Liver (tissue), 8 donors: ENCODE measurements at regions not wholly inside any gene's neighbourhood (a gene's known extent, or its start where the extent isn't known, plus 50 kb on each side); places are given as distances from the start of the nearest gene placed in this dataset.

Experiments used
- DNase-seq: peaks from one replicate; pipeline ENCODE4 v3.0.0-alpha.2; 2017; ENCODE audit warnings: low spot score
- H3K27ac ChIP-seq, 2 donors: one replicate each; pipeline ENCODE4 v1.7.0; 2013; ENCODE audit warnings: inconsistent platforms in 2 of 2, low read length in 2 of 2, control low read depth in 1 of 2, low read depth in 1 of 2, mild to moderate bottlenecking in 1 of 2
- H3K27me3 ChIP-seq, 4 donors: one replicate each; pipeline versions ENCODE4 v1.6.1 to v1.7.0; 2013; ENCODE audit warnings: low read length in 3 of 4, inconsistent platforms in 1 of 4, mild to moderate bottlenecking in 1 of 4, moderate library complexity in 1 of 4; ENCODE audit not compliant: control insufficient read depth in 4 of 4, insufficient read depth in 4 of 4
- H3K36me3 ChIP-seq, 4 donors: one replicate each; pipeline versions ENCODE4 v1.6.1 to v1.7.0; 2013; ENCODE audit warnings: low read length in 3 of 4, mild to moderate bottlenecking in 3 of 4, low read depth in 1 of 4, moderate library complexity in 1 of 4; ENCODE audit not compliant: control insufficient read depth in 4 of 4, insufficient read depth in 3 of 4
- H3K4me1 ChIP-seq, 4 donors: one replicate each; pipeline versions ENCODE4 v1.6.1 to v1.7.0; 2013; ENCODE audit warnings: low read length in 3 of 4, mild to moderate bottlenecking in 3 of 4, moderate library complexity in 1 of 4; ENCODE audit not compliant: control insufficient read depth in 4 of 4, insufficient read depth in 4 of 4
- H3K4me3 ChIP-seq, 3 donors: one replicate each; pipeline versions ENCODE4 v1.6.1 to v1.7.0; 2013; ENCODE audit warnings: low read length in 3 of 3, control low read depth in 1 of 3, low read depth in 1 of 3, mild to moderate bottlenecking in 1 of 3
- H3K9ac ChIP-seq, 2 donors: one replicate each; pipeline ENCODE4 v1.7.0; 2013; ENCODE audit warnings: low read length in 2 of 2, mild to moderate bottlenecking in 2 of 2, moderate library complexity in 2 of 2, control low read depth in 1 of 2, low read depth in 1 of 2
- H3K9me3 ChIP-seq, 4 donors: one replicate each; pipeline versions ENCODE4 v1.6.1 to v1.7.0; 2013; ENCODE audit warnings: low read length in 3 of 4; ENCODE audit not compliant: control insufficient read depth in 4 of 4
- ATF3 ChIP-seq: IDR thresholded peaks from 2 replicates; pipeline ENCODE4 v1.6.1; 2016; ENCODE audit warnings: antibody characterized with exemption
- EGR1 ChIP-seq, 2 donors: IDR thresholded peaks; 2 replicates each; pipeline ENCODE4 v1.6.1; 2016 to 2018; ENCODE audit warnings: antibody characterized with exemption in 2 of 2, low read depth in 2 of 2
- FOXA1 ChIP-seq: IDR thresholded peaks from 2 replicates; pipeline ENCODE4 v1.6.1; 2016; ENCODE audit warnings: antibody characterized with exemption
- FOXA2 ChIP-seq: IDR thresholded peaks from 2 replicates; pipeline ENCODE4 v1.6.1; 2016; ENCODE audit warnings: antibody characterized with exemption
- GABPA ChIP-seq, 2 donors: IDR thresholded peaks in 1 of 2; conservative IDR thresholded peaks in 1 of 2; 2 replicates each; pipeline ENCODE4 v1.6.1; 2016; ENCODE audit warnings: antibody characterized with exemption in 2 of 2, mild to moderate bottlenecking in 1 of 2, moderate library complexity in 1 of 2
- HNF4A ChIP-seq, 2 donors: conservative IDR thresholded peaks; 2 replicates each; pipeline ENCODE4 v1.6.1; 2016; ENCODE audit warnings: antibody characterized with exemption in 2 of 2, mild to moderate bottlenecking in 2 of 2
- HNF4G ChIP-seq: IDR thresholded peaks from 2 replicates; pipeline ENCODE4 v1.6.1; 2016; ENCODE audit warnings: antibody characterized with exemption
- JUND ChIP-seq, 2 donors: IDR thresholded peaks; 2 replicates each; pipeline ENCODE4 v1.6.1; 2016; ENCODE audit warnings: antibody characterized with exemption in 2 of 2
- NR2F2 ChIP-seq: IDR thresholded peaks from 2 replicates; pipeline ENCODE4 v1.6.1; 2016; ENCODE audit warnings: antibody characterized with exemption
- RAD21 ChIP-seq, 2 donors: IDR thresholded peaks; 2 replicates each; pipeline ENCODE4 v1.6.1; 2016; ENCODE audit warnings: antibody characterized with exemption in 2 of 2, mild to moderate bottlenecking in 2 of 2
- RXRA ChIP-seq, 2 donors: IDR thresholded peaks; 2 replicates each; pipeline ENCODE4 v1.6.1; 2017 to 2018; ENCODE audit warnings: antibody characterized with exemption in 2 of 2, mild to moderate bottlenecking in 1 of 2
- SP1 ChIP-seq: IDR thresholded peaks from 2 replicates; pipeline ENCODE4 v1.6.1; 2018; ENCODE audit warnings: antibody characterized with exemption, mild to moderate bottlenecking
- TAF1 ChIP-seq: conservative IDR thresholded peaks from 2 replicates; pipeline ENCODE4 v1.6.1; 2016; ENCODE audit warnings: antibody characterized with exemption, mild to moderate bottlenecking
- YY1 ChIP-seq: IDR thresholded peaks from 2 replicates; pipeline ENCODE4 v1.6.1; 2016; ENCODE audit warnings: antibody characterized with exemption, mild to moderate bottlenecking
- WGBS: extraction: QIAGEN DNeasy Blood & Tissue Kit; methylation state at CpG from one replicate; pipeline ENCODE4 v1.1.7; 2013; 5-methylcytosine and 5-hydroxymethylcytosine counted together
- TF ChIP-seq, protein P1 (sequence below): IDR thresholded peaks from 2 replicates; pipeline ENCODE4 v1.6.1; 2016; ENCODE audit warnings: antibody characterized with exemption, mild to moderate bottlenecking
- TF ChIP-seq, protein P2 (sequence below): IDR thresholded peaks from 2 replicates; pipeline ENCODE4 v1.6.1; 2016; ENCODE audit warnings: antibody characterized with exemption
- TF ChIP-seq, protein P3 (sequence below): fragments of 150-350 bp; IDR thresholded peaks from 2 replicates; pipeline ENCODE4 v1.5.1; 2017; ENCODE audit warnings: improper control_type of control experiment, low read depth, low read length; ENCODE audit not compliant: missing input control
- TF ChIP-seq, protein P4 (sequence below): IDR thresholded peaks from 2 replicates; pipeline ENCODE4 v1.6.1; 2016; ENCODE audit warnings: antibody characterized with exemption
- donor health status: healthy.
- donor health status: healthy.
- donor health status: healthy.
- donor health status: healthy.
- donor health status: healthy.

GRCh38 chr4:136823020-136823419 lies 709.3 kb downstream of the PCDH18 start:
- Histone ChIP-seq H3K9me3 (no peaks in the 10 kb centered on the region), H3K27me3 (no peaks in the 10 kb centered on the region), H3K9ac (no peak overlapping the region), H3K27ac (no peak overlapping the region), H3K36me3 (no peaks in the 10 kb centered on the region), H3K4me1 (no peaks in the 10 kb centered on the region), H3K4me3 (no peak overlapping the region)
- DNase-seq, result no peak
- no peak for TF ChIP-seq EGR1 (IDR thresholded peaks at IDR 0.05; ENCODE audit: low read depth in 2 of 2)
- no peak for TF ChIP-seq HNF4A (conservative IDR thresholded peaks at IDR 0.05)
- no peak for TF ChIP-seq RAD21 (IDR thresholded peaks at IDR 0.05)
- TF ChIP-seq, protein P1, sequence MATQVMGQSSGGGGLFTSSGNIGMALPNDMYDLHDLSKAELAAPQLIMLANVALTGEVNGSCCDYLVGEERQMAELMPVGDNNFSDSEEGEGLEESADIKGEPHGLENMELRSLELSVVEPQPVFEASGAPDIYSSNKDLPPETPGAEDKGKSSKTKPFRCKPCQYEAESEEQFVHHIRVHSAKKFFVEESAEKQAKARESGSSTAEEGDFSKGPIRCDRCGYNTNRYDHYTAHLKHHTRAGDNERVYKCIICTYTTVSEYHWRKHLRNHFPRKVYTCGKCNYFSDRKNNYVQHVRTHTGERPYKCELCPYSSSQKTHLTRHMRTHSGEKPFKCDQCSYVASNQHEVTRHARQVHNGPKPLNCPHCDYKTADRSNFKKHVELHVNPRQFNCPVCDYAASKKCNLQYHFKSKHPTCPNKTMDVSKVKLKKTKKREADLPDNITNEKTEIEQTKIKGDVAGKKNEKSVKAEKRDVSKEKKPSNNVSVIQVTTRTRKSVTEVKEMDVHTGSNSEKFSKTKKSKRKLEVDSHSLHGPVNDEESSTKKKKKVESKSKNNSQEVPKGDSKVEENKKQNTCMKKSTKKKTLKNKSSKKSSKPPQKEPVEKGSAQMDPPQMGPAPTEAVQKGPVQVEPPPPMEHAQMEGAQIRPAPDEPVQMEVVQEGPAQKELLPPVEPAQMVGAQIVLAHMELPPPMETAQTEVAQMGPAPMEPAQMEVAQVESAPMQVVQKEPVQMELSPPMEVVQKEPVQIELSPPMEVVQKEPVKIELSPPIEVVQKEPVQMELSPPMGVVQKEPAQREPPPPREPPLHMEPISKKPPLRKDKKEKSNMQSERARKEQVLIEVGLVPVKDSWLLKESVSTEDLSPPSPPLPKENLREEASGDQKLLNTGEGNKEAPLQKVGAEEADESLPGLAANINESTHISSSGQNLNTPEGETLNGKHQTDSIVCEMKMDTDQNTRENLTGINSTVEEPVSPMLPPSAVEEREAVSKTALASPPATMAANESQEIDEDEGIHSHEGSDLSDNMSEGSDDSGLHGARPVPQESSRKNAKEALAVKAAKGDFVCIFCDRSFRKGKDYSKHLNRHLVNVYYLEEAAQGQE, result no peak
- no peak for TF ChIP-seq HNF4G
- TF ChIP-seq, protein P2, sequence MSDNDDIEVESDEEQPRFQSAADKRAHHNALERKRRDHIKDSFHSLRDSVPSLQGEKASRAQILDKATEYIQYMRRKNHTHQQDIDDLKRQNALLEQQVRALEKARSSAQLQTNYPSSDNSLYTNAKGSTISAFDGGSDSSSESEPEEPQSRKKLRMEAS, result no peak
- no peak for TF ChIP-seq NR2F2
- no peak for TF ChIP-seq FOXA1
- TF ChIP-seq SP1, result no peak
- TF ChIP-seq GABPA (IDR thresholded peaks at IDR 0.05 in 1 of 2, conservative IDR thresholded peaks at IDR 0.05 in 1 of 2), result no peak
- no peak for TF ChIP-seq RXRA (IDR thresholded peaks at IDR 0.05)
- no peak for TF ChIP-seq YY1
- TF ChIP-seq JUND (IDR thresholded peaks at IDR 0.05), result no peak
- 75% methylated on average over 8 of the region's 8 CpGs for WGBS

DNA sequence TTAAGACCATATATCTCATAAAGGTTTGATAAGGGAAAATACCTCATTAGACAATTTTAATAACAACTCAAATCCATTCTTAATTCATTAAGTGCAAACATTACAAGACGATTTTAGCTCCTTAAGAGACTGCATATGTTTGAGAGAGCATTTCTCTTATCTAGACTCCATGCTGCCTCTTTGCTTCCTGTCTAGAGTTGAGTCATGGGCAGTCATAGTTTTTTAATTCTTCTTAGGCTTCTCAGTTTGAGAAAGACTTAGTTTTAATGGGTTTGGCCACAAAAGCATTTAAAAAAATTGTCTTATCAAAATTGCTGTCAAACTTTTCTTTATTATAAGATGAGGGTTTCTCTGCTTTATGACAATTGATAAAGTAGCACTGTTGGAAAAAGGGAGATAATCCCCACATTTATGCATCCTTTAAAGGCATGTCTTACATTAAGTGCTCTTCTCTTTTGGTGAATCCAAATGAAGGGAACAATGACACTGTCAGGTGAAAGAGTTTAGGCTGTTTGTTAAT lies 713.4 kb downstream of the PCDH18 start:
- Histone ChIP-seq H3K4me1 (no peaks in the 10 kb centered on the region), H3K9me3 (no peaks in the 10 kb centered on the region), H3K27ac (no peak overlapping the region), H3K36me3 (no peaks in the 10 kb centered on the region), H3K27me3 (no peaks in the 10 kb centered on the region), H3K9ac (no peak overlapping the region), H3K4me3 (no peak overlapping the region)
- no peak for TF ChIP-seq NR2F2
- TF ChIP-seq FOXA1, result no peak
- TF ChIP-seq RAD21 (IDR thresholded peaks at IDR 0.05), result no peak
- TF ChIP-seq, protein P2, result no peak
- TF ChIP-seq, protein P1, result no peak
- no peak for TF ChIP-seq YY1
- TF ChIP-seq RXRA (IDR thresholded peaks at IDR 0.05), result no peak
- TF ChIP-seq JUND (IDR thresholded peaks at IDR 0.05), result no peak
- TF ChIP-seq, protein P3, sequence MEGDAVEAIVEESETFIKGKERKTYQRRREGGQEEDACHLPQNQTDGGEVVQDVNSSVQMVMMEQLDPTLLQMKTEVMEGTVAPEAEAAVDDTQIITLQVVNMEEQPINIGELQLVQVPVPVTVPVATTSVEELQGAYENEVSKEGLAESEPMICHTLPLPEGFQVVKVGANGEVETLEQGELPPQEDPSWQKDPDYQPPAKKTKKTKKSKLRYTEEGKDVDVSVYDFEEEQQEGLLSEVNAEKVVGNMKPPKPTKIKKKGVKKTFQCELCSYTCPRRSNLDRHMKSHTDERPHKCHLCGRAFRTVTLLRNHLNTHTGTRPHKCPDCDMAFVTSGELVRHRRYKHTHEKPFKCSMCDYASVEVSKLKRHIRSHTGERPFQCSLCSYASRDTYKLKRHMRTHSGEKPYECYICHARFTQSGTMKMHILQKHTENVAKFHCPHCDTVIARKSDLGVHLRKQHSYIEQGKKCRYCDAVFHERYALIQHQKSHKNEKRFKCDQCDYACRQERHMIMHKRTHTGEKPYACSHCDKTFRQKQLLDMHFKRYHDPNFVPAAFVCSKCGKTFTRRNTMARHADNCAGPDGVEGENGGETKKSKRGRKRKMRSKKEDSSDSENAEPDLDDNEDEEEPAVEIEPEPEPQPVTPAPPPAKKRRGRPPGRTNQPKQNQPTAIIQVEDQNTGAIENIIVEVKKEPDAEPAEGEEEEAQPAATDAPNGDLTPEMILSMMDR, result no peak
- TF ChIP-seq ATF3, result no peak
- no peak for TF ChIP-seq FOXA2
- TF ChIP-seq HNF4G, result no peak
- no peak for TF ChIP-seq SP1
- TF ChIP-seq, protein P4, sequence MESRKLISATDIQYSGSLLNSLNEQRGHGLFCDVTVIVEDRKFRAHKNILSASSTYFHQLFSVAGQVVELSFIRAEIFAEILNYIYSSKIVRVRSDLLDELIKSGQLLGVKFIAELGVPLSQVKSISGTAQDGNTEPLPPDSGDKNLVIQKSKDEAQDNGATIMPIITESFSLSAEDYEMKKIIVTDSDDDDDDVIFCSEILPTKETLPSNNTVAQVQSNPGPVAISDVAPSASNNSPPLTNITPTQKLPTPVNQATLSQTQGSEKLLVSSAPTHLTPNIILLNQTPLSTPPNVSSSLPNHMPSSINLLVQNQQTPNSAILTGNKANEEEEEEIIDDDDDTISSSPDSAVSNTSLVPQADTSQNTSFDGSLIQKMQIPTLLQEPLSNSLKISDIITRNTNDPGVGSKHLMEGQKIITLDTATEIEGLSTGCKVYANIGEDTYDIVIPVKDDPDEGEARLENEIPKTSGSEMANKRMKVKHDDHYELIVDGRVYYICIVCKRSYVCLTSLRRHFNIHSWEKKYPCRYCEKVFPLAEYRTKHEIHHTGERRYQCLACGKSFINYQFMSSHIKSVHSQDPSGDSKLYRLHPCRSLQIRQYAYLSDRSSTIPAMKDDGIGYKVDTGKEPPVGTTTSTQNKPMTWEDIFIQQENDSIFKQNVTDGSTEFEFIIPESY, result no peak
- TF ChIP-seq HNF4A (conservative IDR thresholded peaks at IDR 0.05), result no peak
- no peak for TF ChIP-seq TAF1
- no peak for TF ChIP-seq GABPA (IDR thresholded peaks at IDR 0.05 in 1 of 2, conservative IDR thresholded peaks at IDR 0.05 in 1 of 2)
- DNase-seq, result no peak
- 12% methylated on average over 1 of the region's 1 CpG for WGBS
